Daoy (cell line): ENCODE measurements at regions not wholly inside any gene's neighbourhood (a gene's known extent, or its start where the extent isn't known, plus 50 kb on each side); places are given as distances from the start of the nearest gene placed in this dataset.

Source experiments
- DNase-seq: peaks from one replicate; pipeline ENCODE4 v3.0.0-alpha.2; 2015; ENCODE audit warnings: low read depth

DNA sequence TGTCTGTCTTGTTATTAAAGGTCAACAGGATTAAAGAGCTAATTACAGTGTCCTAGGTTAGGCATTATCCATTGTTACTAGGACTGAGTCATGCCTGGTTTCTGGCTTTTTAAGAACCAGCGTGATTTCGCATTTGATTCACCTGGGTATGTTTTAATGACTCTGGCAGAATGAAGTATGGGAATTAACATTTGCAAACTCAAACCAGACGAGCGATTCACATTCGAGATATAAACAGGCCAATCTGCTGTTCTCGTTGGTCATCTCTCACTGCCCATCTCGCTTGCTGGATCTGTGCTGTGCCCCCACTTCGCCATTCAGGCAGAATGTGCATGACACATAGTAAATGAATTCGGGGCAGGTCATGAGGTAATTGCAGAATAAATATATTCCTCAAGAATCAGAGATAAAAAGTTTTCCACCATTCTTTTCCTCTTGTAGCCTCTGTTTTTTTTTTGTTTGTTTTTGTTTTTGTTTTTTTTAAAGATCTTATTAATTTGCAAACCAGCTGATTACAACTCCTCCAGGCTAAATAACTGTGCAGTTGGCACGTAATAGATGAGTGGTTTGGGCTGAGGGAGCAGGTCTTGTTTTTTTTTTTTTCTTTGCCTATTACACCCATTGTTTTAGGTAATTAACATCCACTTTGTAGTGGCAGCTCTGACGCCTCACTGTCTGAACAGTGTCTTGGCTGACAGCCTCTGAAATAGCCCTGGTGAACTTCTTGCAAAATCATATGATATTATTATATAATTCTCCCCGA is 313.5 kb upstream of the MSX2 start:
- peak; percentile 44 for DNase-seq

DNA sequence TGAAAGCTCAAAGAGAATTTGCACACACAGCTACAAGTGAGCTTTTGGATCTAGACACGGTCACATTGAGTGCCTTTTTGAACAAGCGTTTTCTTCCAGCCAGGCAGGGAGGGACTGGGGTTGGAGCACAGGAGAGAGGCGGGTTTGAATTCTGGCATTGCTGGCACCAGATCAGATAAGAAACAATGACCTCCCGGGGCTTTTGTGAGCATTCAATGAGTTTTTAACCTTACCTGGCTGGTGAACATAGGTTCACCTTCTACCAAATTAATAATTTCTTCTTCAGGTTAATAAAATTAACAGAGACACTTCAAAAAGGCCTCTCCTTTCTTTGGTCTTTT is 312.9 kb upstream of the MSX2 start:
- DNase-seq, result no peak

DNA sequence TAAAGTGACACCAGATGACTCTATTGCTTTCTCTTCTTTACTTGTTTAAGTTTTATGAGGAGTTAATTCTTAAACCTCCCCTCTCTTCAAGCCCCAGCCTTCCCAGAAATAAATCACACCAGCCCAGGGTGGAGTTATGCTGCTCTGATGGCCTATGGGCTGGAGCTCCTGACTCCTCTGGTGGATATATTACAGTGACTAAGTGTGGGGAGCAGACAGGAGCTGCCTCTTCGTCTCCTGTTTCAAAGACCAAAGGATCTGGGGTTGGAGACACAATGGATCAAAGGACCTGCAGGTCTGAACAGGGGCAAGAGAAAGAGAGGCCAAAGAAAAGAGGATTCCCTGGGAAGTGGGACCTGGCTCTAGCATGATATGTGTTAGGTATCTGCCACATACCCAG is 312.0 kb upstream of the MSX2 start:
- peak; percentile 29 for DNase-seq

DNA sequence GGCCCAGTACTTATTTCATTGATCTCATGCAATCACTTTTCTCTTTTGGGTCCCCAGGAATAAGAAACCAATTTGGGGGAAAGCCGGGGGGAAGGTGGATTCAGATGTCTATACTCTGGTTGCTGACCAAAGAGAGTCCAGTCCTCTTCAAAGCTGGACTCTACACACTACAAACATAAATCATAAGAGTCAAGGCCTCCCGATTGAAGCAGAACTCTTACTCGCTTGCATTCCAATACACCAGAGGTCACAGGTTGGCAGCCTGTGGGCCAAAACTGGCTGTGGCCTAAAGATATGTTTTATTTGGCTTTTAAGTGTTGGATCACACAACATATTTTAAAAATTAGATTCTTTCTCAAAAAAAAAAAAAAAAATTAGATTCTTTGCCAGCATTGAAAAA is 311.4 kb upstream of the MSX2 start:
- no peak for DNase-seq

DNA sequence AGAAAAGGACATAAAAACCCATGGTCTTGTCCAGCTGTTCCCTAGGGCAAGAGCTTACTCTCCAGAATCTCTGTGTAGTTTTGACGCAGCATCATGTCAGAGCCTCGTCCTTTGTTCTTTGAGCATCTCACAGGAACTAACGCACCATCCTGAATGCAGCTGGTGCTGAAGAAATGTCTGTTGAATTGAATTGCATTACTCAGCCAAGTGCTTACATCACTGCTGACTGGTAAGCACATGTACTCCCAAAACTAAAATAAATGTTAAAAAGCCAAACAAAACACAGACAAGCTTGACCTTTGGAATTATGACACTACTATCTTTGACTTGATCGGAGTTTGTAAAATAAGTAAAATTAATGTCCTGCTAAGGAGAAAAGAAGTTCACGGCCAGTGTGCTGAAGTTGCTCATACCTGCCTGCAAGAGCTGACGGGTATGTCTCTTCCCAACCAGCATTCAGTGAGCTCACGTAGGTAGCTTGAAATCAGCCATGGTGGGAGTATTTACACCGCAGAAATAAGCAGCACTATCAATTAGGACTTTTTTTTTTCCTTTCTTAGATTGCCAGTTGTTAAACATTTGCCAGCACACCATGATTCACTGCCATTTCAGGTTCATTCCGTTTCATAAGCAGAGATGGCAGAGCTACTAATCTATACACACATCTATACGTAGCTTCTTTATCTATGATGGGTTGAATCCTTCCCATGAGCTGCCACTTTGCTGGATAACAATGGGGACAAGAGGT is 310.6 kb upstream of the MSX2 start:
- peak; percentile 45 for DNase-seq

DNA sequence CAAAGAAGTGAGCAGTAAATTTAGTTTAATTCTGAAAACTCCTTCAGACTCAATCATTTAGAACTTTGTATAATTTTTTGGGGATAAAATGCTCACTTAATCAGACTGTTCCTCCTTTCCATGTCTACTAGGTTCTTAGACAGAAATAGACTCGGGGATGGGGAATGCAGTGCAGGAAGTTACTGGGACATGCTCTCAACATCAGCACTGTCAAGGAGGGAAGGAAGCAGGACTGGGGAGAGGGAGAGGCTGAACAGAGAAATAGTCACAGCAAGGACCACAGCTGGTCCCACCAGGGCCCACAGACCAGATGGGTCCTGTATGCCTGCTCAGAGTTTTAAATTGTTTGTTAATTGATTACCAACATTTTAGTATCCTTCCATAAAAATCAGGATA is 310.1 kb upstream of the MSX2 start:
- no peak for DNase-seq

DNA sequence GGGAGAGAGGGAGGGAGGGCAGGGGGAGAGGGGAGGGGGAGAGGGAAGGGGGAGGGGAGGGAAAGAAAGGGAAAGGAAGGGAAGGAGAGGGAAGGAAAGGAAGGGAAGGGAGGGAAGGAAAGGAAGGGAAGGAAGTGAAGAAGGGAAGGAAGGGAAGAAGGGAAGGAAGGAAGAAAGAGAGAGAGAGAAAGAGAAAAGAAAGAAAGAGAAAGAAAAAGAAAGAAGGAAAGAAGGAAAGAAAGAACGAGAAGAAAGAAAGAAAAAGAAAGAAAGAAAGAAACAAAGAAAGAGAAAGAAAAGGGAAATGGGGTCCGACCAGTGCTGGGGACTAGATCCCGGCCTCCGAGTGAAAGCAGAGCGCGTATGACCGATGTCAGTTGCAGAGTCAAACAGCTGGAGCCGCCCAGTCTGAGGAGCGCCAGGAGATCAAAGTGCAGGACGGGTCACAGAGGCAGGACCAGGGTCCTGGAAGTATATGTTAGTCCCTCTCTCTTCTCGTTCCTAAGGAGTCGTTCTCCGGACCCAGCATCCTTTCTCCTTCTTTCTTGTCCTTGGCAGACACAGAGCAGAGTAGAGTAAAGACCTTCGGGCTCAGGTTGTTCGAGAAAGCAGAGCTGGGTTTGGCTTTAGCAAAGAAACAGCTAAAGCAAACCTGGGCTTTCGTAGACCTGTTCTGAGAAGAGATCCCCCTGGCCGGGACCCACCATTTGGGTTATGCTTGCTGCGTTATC is 305.4 kb upstream of the MSX2 start:
- DNase-seq, result peak; percentile 57

DNA sequence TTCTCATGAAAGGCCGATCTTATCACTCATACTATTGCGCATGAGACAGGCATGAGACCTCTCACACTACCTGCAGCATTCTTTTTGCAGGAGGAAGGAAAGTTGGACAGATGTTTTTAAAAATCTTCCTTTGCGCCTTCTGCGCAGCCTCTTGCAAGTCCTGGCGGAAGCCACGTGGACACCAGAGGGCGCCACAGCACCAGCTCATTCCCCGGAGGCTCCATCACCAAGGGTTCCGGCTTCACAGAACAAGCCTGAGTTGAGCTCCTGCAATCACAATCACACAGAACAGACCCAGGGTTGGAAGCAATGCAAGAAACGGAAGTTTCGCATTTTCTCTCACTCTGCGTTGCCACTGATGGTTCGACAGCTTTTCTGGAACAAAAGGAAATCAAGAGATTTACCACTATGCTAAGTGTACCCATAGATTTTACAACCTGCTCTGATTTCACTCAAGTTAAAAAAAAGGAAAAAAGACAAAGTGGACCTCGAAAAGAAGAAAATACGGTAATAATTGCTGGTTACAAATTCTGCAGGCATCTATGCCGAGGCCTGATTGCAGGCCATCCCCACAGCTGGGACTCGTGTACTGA is 304.7 kb upstream of the MSX2 start:
- DNase-seq, result peak; percentile 94

DNA sequence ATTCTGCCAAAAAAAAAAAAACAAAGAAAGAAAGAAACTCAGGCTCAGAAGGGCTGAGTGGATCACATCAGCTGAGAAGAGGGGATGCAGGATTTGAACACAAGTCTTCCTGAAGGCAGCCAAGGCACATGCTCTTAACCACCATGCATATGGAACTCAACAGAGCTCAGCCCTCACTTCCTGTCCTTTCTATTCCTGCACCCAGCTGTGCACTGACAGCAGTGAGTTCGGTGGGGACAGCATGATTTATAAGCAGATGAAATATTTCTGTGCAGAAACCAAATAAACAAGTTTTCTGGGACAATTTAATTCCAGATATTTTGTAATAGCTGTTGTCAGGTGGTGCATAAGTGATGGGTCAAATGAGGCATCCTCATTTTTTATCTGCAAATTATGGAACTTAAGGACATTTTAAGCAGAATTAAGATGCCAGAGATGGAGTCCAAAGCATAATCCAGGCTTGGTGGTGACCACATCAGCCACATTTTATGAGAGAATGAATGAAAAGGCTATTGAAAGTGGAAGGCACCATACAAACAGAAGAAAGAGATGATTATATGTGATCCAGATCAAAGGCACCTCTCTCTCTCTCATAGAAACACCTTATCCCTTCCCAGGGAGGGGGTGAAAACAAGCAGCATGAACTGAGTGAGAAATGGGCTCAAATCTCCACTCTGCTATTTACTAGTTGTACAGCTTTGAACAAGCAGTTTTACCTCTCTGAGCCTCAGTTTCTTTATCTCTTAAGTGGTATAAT is 303.6 kb upstream of the MSX2 start:
- DNase-seq, result no peak

DNA sequence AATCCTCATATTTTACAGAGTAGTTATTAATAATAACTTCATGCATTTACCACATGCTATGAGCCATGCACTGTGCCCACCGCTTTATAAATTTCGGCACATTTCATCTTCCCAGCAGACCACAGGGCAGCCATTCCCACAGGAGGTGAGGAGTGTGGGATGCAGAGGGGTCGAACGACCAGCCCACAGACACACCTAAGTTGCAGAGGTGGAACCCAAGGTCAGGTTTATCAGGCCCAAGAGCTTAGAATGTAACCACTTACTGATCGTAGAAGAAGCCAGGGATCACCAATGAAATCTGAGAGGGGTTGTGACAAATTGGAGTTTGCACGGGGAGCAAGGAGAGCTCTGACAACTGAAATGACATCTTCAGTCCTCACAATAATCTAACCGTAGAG is 303.0 kb upstream of the MSX2 start:
- DNase-seq, result no peak

DNA sequence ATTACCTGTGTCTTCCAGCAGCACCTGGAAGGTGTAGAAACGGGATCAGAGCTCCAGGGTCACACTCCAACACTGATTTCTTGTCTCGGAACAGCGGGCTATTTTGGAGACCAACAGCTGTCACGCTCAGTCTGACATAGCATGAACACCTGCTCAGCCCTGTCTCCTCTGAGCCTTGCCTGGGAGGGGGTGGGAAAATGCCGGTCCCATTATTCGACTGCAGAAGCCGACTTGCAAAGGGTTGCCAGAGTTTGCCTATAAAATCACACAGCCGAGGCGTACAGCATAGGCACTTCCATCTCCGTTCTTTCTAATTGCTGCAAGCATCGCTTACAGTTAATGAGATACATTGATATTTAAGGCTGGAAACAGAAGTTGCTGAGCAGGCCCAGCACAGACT is 300.8 kb upstream of the MSX2 start:
- DNase-seq, result no peak

DNA sequence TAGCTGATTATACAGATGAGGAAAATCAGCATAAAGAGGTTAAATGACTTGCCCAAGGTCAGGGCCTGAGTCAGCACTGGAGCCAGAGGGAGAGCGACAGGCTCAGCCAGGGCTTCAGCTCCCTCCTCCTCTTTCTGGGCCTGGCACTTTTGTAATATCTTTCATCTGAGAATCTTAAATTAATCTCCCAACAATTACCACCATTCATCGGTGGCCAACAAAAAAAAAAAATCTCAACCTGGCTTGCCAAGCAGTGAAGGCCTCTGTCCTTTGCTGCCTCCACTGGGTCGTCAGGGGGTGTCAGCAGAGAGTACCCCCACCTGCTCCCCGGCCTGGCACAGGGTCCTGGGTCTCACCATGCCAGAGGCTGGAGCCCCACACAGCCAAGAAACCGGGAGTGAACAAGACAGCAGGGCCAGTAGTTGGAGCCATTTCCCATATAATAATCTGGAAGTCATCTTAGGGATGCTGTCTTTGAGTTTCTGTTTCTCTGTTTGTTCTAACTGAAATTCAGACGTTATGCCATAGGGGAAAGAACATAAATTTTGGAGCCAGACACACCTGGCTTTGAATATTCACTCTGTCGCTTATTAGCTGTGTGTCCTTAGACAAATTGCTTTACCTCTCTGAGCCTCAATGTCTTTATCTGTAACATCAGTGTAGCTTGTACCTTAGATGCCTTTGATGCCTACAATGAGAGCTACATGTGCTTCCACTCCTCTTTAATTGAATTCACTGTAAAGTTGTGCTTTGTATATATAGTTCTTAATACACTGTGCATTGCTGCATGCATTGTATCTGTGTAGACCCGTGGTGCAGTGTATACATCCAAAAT is 299.9 kb upstream of the MSX2 start:
- no peak for DNase-seq

DNA sequence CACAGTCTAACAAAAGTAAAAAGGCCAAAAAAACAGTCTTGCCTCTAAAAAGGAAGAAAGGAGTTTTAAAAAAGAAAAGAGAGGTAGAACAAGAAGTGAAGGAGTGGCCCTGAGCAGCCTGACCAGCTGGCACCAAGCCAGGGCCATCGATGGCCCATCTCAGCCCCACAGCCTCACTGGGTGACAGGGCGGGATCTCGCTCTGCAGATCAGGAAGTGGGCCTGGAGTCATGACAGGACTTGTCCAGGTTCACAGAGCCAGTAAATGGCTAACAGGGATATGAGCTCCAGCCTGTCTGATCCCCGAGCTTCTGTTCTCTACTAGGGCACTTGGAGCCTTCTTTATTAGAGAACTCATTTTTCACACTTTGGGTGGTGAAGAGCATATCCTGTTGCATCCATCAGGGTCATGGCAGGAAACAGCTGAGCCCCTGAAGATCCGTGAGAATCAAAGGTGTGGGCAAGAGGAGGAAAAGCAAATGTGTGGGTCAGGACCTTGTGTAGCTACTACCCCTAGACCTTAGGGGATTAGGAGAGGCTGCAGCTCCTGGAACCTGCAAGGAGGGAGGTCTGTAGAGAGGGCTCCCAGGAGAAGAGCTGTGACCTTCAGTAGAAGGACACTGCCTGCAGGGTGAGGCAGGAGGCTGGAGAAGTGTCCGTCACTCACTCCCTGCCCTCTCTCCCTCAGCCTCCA is 299.0 kb upstream of the MSX2 start:
- no peak for DNase-seq

DNA sequence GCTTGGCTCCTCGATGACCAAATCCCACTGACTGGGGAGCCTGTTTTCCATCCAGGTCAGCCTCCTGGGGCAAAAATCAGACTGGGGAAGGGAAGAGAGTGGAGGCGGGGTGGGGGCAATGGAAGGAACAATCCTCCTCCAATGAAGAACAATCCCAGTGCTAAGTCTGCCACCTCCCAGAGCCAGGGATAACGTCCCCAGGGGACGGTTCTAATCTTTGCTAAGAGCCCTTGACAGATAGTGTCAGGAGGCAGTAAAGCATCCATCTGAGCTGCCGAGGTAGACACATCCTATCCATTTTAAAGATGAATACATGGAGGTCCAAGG is 298.5 kb upstream of the MSX2 start:
- no peak for DNase-seq

DNA sequence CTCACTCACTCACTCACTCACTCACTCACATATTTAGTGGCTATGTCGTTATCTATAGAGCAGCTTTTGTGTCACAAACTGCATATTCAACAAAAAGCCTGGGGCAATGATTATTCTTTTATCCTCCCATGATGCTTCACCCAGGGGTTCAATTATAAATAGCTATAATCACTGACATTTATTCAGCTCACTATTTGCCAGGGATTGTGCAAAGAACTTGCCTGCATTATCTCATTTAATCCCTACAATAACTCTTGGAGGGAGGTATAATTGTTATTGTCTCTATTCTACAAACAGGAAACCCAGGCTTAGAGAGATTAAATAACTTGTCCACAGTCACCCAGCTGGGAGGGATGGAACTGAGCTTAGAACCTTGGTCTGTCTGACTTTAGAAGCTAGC is 298.0 kb upstream of the MSX2 start:
- no peak for DNase-seq

DNA sequence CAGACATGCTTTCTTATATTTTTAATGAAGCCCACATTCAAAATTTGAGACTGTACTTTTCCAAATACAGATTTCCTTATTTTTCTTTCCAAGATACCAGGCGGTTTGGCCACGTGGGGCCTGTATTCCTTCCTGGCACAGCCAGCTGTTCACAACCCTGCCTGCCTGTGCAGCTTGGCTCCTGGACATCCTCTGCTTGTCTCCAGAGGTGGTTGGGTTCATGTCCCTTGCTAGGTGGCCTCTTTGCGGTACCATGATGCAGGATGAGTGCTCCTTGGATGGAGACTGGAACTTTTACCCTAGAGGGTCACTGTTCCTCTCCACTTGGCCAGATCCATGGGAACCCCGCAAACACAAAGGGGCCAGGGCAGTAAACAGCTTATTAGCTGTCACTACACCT is 297.5 kb upstream of the MSX2 start:
- DNase-seq, result no peak

DNA sequence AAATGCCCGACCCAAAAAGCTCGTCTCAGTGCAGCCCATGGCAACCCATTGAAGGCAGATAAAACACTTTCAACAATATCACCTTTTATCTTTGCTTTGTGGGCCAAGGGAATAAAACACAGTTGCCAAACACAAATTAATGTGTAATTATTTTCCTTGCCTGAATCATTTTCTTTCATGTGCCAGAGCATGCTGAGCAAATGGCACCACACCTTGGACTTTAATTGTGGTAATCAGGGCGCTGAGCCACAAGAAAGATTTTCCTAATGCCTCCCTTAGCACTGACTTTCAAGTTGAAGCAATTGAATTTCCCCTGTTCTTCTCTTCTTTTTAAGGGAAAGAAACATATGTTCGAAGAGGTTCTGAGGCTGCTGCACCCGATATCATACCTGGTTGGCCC is 297.1 kb upstream of the MSX2 start:
- DNase-seq, result no peak

DNA sequence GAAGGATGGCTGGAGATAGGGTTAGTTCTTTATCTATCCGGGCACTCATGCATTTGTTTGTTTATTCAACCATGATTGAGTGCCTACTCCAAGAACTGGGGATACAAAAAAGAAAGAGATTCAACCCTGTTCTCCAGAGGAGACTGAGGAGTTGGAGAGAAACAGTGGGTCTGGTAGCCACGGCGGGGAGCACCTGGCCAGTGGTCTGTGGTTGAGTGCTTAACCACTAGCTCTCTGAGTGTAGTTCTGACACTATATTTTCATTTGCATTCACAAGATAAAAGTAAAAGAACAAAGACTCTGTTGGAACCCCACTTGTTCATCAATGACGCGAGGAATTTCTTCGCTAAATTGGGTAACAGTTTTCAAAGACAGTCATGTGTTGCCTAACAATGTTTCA is 295.5 kb upstream of the MSX2 start:
- no peak for DNase-seq

DNA sequence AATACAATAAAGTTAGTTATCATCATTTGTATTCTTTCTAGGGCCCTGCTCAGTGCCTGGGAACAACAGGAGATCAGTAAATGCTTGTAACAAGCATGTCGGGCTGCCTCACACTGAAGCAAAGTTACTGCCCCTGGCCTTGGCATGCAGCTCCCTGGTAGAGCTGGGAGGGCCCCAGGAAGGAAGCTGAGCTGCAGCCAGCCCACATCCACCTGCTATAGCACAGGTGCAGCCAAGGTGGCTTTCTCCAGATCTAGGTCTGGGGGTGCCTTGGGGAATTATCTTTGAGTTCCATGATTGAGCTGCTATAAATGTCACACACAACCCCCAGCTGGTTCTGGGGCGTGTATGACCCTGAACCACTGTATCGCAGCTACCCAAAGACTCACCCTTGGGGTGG is 293.4 kb upstream of the MSX2 start:
- no peak for DNase-seq

DNA sequence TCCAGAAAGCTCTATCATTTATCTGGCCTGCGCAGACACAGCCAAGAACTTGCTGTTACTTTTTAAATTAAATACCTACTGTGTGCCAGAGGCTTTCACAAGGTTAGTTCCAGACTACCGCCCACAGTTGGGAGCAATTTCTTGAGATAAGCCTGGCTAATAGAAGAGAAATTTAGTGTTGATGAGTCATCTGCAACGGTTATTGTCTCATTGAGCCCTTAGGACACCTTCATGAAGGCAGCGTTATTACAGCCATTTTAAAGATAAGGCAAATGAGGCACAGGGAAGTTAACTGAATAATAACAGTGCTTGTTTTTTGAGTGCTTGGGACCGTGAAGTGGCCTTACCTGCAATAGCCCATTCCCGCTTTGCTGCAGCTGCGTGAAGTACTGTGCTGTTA is 292.9 kb upstream of the MSX2 start:
- DNase-seq, result peak; percentile 28

DNA sequence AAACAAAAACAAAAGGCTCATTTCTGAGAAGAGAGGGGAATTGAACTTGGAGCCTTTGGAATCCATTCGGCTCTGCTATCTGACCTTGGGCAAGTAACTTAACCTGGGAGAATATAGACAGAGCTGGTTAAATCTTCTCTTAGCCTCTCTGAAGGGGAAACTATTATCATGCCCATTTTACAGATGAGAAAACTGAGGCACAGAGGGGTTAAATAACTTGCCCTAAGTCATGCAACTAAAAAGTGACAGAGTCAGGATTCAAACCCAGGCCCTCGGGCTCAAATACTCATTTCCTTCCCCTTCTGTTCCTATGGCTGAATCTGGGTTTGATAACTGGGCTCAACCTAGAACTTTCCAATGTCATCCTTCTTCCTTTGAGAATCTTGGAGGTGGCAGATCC is 291.3 kb upstream of the MSX2 start:
- DNase-seq, result no peak
